GM18907 (cell line): ENCODE measurements at regions not wholly inside any gene's neighbourhood (a gene's known extent, or its start where the extent isn't known, plus 50 kb on each side); places are given as distances from the start of the nearest gene placed in this dataset.

Source experiments
- ATAC-seq: cut with Tn5 transposase; IDR thresholded peaks from one replicate; pipeline ENCODE4 v1.9.1; 2021; ENCODE audit warnings: mild to moderate bottlenecking, moderate library complexity; ENCODE audit not compliant: unreplicated experiment

- ATAC-seq, result no peak
These were observed 742.1 kb downstream of the MTRR start for GRCh38 chr5:8611067-8611466.

GRCh38 chr5:8613078-8613685, 744.2 kb downstream of the MTRR start:
- ATAC-seq, result no peak

GRCh38 chr5:8615142-8615858, 746.4 kb downstream of the MTRR start:
- ATAC-seq, result no peak

GRCh38 chr5:8628521-8628920, 759.6 kb downstream of the MTRR start:
- ATAC-seq, result no peak

- no peak for ATAC-seq
These were observed 764.3 kb downstream of the MTRR start for GRCh38 chr5:8633259-8633658.

GRCh38 chr5:8633696-8634095, 764.7 kb downstream of the MTRR start:
- ATAC-seq, result no peak

GRCh38 chr5:8634219-8634618, 765.3 kb downstream of the MTRR start:
- ATAC-seq, result no peak

GRCh38 chr5:8641786-8642505, 773.0 kb downstream of the MTRR start:
- ATAC-seq, result no peak

GRCh38 chr5:8644377-8644776, 775.4 kb downstream of the MTRR start:
- no peak for ATAC-seq

GRCh38 chr5:8647111-8647510, 778.2 kb downstream of the MTRR start:
- no peak for ATAC-seq

GRCh38 chr5:8650186-8650585, 781.2 kb downstream of the MTRR start:
- ATAC-seq, result no peak

GRCh38 chr5:8660133-8660893, 791.4 kb downstream of the MTRR start:
- no peak for ATAC-seq

- ATAC-seq, result no peak
These were observed 794.4 kb downstream of the MTRR start for GRCh38 chr5:8663374-8663773.

- no peak for ATAC-seq
These were observed 806.2 kb downstream of the MTRR start for GRCh38 chr5:8675182-8675581.

- ATAC-seq, result no peak
These were observed 807.7 kb downstream of the MTRR start for GRCh38 chr5:8676695-8677094.

- ATAC-seq, result no peak
These were observed 813.4 kb downstream of the MTRR start for GRCh38 chr5:8682381-8682780.

- no peak for ATAC-seq
These were observed 814.5 kb downstream of the MTRR start for GRCh38 chr5:8683496-8683895.

GRCh38 chr5:8685704-8686103, 816.8 kb downstream of the MTRR start:
- no peak for ATAC-seq

GRCh38 chr5:8686707-8687106, 817.8 kb downstream of the MTRR start:
- no peak for ATAC-seq

GRCh38 chr5:8689773-8690172, 820.8 kb downstream of the MTRR start:
- ATAC-seq, result no peak

- ATAC-seq, result no peak
These were observed 822.3 kb downstream of the MTRR start for GRCh38 chr5:8691221-8691620.
